ENCODE measurements at regions not wholly inside any gene's neighbourhood (a gene's known extent, or its start where the extent isn't known, plus 50 kb on each side); places are given as distances from the start of the nearest gene placed in this dataset.

DNA sequence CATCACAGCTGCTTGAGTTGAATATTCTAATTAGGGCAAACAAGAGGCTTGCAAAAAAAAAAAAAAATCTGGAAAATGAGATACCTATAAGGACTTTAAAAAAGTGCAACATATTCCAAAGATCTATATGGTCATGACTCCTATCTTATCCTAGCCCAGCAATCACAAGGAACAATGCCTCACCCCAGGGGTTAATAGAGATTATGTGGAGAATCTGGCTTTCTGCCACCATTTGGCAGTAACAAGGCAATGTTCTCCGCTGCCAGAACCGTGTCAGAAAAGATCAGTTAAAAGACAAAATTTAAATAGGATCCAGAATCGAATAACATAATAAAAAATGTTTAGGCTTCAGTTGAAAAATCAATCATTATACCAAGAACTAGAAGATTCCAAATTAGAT lies 1643.2 kb upstream of the PRR20A start:
- Histone ChIP-seq H3K79me2 (ENCODE audit: control insufficient read depth, low read length) (no peaks in the 10 kb centered on the region), H4K20me1 (ENCODE audit: control insufficient read depth, insufficient read depth, low read depth, low read length) (no peaks in the 10 kb centered on the region), H3K36me3 (ENCODE audit: control insufficient read depth, low read length) (no peaks in the 10 kb centered on the region), H3K9me3 (ENCODE audit: control insufficient read depth, insufficient read depth, low read length) (no peaks in the 10 kb centered on the region), H3K4me1 (ENCODE audit: control insufficient read depth, low read length) (no peaks in the 10 kb centered on the region), H3F3A (ENCODE audit: control insufficient read depth, insufficient read depth) (no peaks in the 10 kb centered on the region), H3K27ac (ENCODE audit: low read depth, low read length) (no peak overlapping the region), H3K27me3 (ENCODE audit: control insufficient read depth, low read length) (no peaks in the 10 kb centered on the region), H3K4me3 (ENCODE audit: low read length) (no peak overlapping the region), H3K4me2 (ENCODE audit: low read length) (no peak overlapping the region), H3K9me2 (replicated peaks; ENCODE audit: control insufficient read depth, low read length) (no peaks in the 10 kb centered on the region)
- TF ChIP-seq, protein P1, sequence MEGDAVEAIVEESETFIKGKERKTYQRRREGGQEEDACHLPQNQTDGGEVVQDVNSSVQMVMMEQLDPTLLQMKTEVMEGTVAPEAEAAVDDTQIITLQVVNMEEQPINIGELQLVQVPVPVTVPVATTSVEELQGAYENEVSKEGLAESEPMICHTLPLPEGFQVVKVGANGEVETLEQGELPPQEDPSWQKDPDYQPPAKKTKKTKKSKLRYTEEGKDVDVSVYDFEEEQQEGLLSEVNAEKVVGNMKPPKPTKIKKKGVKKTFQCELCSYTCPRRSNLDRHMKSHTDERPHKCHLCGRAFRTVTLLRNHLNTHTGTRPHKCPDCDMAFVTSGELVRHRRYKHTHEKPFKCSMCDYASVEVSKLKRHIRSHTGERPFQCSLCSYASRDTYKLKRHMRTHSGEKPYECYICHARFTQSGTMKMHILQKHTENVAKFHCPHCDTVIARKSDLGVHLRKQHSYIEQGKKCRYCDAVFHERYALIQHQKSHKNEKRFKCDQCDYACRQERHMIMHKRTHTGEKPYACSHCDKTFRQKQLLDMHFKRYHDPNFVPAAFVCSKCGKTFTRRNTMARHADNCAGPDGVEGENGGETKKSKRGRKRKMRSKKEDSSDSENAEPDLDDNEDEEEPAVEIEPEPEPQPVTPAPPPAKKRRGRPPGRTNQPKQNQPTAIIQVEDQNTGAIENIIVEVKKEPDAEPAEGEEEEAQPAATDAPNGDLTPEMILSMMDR (IDR thresholded peaks at IDR 0.05; ENCODE audit: low read depth, low read length, poor library complexity, severe bottlenecking) = no peak
- TF ChIP-seq EZH2phosphoT487 (IDR thresholded peaks at IDR 0.05; ENCODE audit: borderline replicate concordance, low read length) = no peak

DNA sequence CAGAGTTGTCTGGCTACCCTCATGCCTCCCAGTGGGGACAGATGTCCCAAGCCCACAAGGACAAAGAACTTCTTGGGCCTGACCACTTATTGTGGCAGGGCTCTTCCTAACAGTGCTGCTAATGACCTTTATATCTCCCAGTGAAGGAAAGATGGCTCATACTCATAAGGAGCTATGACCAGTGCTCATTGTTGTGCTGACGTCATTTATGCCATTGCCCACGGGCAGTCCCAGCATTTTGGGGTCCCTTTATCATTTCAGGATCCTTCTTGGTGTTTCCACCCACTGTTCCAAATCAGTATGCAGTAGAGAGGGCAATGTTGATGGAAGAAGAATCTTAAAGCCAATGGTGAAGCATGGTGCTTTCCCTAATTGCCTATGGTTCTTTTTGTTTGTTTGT lies 1640.0 kb upstream of the PRR20A start:
- no peak overlapping the region for H3K27ac ChIP-seq (ENCODE audit: low read depth, low read length)
- TF ChIP-seq, protein P1 (IDR thresholded peaks at IDR 0.05; ENCODE audit: low read depth, low read length, poor library complexity, severe bottlenecking) = no peak
- no peak for TF ChIP-seq EZH2phosphoT487 (IDR thresholded peaks at IDR 0.05; ENCODE audit: borderline replicate concordance, low read length)

GRCh38 chr13:55516610-55517009 lies 1624.1 kb upstream of the PRR20A start:
- no peaks in the 10 kb centered on the region for H4K20me1 ChIP-seq (ENCODE audit: control insufficient read depth, insufficient read depth, low read depth, low read length)
- TF ChIP-seq, protein P1 (IDR thresholded peaks at IDR 0.05; ENCODE audit: low read depth, low read length, poor library complexity, severe bottlenecking) = no peak
- TF ChIP-seq EZH2phosphoT487 (IDR thresholded peaks at IDR 0.05; ENCODE audit: borderline replicate concordance, low read length) = no peak

More for the DNA sequence above, 1640.0 kb upstream of the PRR20A start:
- no peaks in the 10 kb centered on the region for H4K20me1 ChIP-seq (ENCODE audit: control insufficient read depth, insufficient read depth, low read depth, low read length)
- H3K4me2 ChIP-seq (ENCODE audit: low read length) = no peak overlapping the region
- no peaks in the 10 kb centered on the region for H3K9me2 ChIP-seq (replicated peaks; ENCODE audit: control insufficient read depth, low read length)
- no peaks in the 10 kb centered on the region for H3K27me3 ChIP-seq (ENCODE audit: control insufficient read depth, low read length)
- H3K79me2 ChIP-seq (ENCODE audit: control insufficient read depth, low read length) = no peaks in the 10 kb centered on the region
- H3K36me3 ChIP-seq (ENCODE audit: control insufficient read depth, low read length) = no peaks in the 10 kb centered on the region
- no peaks in the 10 kb centered on the region for H3K4me1 ChIP-seq (ENCODE audit: control insufficient read depth, low read length)
- no peaks in the 10 kb centered on the region for H3F3A ChIP-seq (ENCODE audit: control insufficient read depth, insufficient read depth)
- H3K4me3 ChIP-seq (ENCODE audit: low read length) = no peak overlapping the region
- H3K9me3 ChIP-seq (ENCODE audit: control insufficient read depth, insufficient read depth, low read length) = no peaks in the 10 kb centered on the region

DNA sequence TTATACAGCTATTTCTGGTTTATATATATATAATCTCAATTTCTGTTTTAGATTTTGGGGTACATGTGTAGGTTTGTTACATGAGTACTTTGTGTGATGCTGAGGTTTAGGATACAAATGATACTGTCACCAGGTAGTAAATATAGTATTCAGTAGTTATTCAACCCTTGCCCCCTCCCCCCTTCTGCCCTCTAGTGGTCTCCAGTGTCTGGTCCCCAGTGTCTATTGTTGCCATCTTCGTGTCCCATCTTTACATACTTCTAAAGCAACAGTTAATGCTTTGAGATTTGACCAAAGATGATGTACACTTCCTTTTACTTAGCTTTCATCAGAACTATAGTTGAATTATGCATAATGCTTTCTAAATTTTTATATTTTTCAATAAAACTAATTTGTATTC lies 1623.4 kb upstream of the PRR20A start:
- Histone ChIP-seq H3K79me2 (ENCODE audit: control insufficient read depth, low read length) (no peaks in the 10 kb centered on the region), H3K4me2 (ENCODE audit: low read length) (no peak overlapping the region), H3K36me3 (ENCODE audit: control insufficient read depth, low read length) (no peaks in the 10 kb centered on the region), H3K27me3 (ENCODE audit: control insufficient read depth, low read length) (no peaks in the 10 kb centered on the region), H3K9me2 (replicated peaks; ENCODE audit: control insufficient read depth, low read length) (no peaks in the 10 kb centered on the region), H3K9me3 (ENCODE audit: control insufficient read depth, insufficient read depth, low read length) (no peaks in the 10 kb centered on the region), H4K20me1 (ENCODE audit: control insufficient read depth, insufficient read depth, low read depth, low read length) (no peaks in the 10 kb centered on the region), H3K27ac (ENCODE audit: low read depth, low read length) (no peak overlapping the region), H3K4me1 (ENCODE audit: control insufficient read depth, low read length) (no peaks in the 10 kb centered on the region), H3K4me3 (ENCODE audit: low read length) (no peak overlapping the region), H3F3A (ENCODE audit: control insufficient read depth, insufficient read depth) (no peaks in the 10 kb centered on the region)
- TF ChIP-seq EZH2phosphoT487 (IDR thresholded peaks at IDR 0.05; ENCODE audit: borderline replicate concordance, low read length) = no peak
- TF ChIP-seq, protein P1 (IDR thresholded peaks at IDR 0.05; ENCODE audit: low read depth, low read length, poor library complexity, severe bottlenecking) = peak; percentile 22

More at GRCh38 chr13:55516610-55517009, 1624.1 kb upstream of the PRR20A start:
- Histone ChIP-seq H3K9me2 (replicated peaks; ENCODE audit: control insufficient read depth, low read length) (no peaks in the 10 kb centered on the region), H3F3A (ENCODE audit: control insufficient read depth, insufficient read depth) (no peaks in the 10 kb centered on the region), H3K36me3 (ENCODE audit: control insufficient read depth, low read length) (no peaks in the 10 kb centered on the region), H3K4me2 (ENCODE audit: low read length) (no peak overlapping the region), H3K27ac (ENCODE audit: low read depth, low read length) (no peak overlapping the region), H3K9me3 (ENCODE audit: control insufficient read depth, insufficient read depth, low read length) (no peaks in the 10 kb centered on the region), H3K27me3 (ENCODE audit: control insufficient read depth, low read length) (no peaks in the 10 kb centered on the region), H3K4me1 (ENCODE audit: control insufficient read depth, low read length) (no peaks in the 10 kb centered on the region), H3K79me2 (ENCODE audit: control insufficient read depth, low read length) (no peaks in the 10 kb centered on the region), H3K4me3 (ENCODE audit: low read length) (no peak overlapping the region)
